Hypothalamus (tissue), 51 donors: ENCODE measurements at regions not wholly inside any gene's neighbourhood (a gene's known extent, or its start where the extent isn't known, plus 50 kb on each side); places are given as distances from the start of the nearest gene placed in this dataset.

Experiments
- DNase-seq, 51 donors: peaks; one replicate each; lab custom pipeline; 2025; lab: John Stamatoyannopoulos, UW

- peak in 14 of 51 donors; percentile 2 to 16 (median 6) for DNase-seq
These were observed 754.9 kb downstream of the OLFM4 start for GRCh38 chr13:53783471-53783870.

- no peak for DNase-seq
These were observed 759.7 kb downstream of the OLFM4 start for GRCh38 chr13:53788286-53788685.

GRCh38 chr13:53800011-53800410, 771.4 kb downstream of the OLFM4 start:
- no peak for DNase-seq

DNA sequence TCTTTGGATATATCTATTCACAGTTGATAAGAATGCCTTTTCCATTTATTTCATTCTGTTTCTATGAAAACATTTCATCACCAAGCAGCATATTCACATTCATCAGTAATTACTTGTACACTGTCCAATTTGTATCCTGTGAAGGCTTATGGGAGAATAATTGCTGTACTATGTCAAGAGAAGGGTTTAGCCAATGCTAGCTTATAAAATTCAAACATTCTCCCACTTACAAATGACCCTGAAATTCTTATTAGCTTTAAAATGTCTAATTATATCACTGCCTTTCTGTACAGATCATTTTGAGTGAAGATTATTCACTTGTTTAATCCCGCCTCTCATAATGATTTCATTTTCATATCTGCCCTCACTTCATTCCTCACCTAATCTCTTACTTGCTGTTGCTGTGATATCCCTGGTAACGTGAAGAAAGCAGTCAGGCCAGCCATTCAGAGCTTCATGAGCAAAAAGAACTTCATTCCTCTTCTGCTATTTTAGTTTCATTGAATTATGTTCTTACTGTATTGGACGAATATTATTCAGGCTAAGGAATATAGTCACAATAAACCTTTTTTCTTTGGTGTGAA, 778.7 kb downstream of the OLFM4 start:
- DNase-seq: no peak

GRCh38 chr13:53821632-53822031, 793.0 kb downstream of the OLFM4 start:
- DNase-seq: peak in 20 of 51 donors; percentile 0 to 34 (median 2)

GRCh38 chr13:53822136-53822535, 793.5 kb downstream of the OLFM4 start:
- DNase-seq: peak in 3 of 51 donors; percentile 0 to 23 (median 3)

DNA sequence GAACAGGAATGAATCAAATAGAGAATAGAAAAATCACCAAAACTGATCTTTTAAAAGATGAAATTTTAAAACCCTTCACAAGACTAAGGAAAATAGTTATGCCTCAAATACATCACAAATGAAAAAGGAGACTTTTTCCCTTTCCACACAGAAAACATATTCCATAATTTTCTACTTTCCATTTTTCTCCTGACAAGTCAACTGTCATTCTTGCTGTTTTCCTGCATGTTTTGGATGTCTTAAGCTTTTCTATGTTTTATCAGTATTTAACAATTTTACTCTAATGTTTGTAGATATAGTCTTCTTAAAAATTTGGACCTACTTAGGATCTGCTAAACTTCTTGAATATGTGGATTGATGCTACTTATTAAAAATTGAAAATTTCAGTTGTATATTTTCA, 810.8 kb downstream of the OLFM4 start:
- DNase-seq: no peak

DNA sequence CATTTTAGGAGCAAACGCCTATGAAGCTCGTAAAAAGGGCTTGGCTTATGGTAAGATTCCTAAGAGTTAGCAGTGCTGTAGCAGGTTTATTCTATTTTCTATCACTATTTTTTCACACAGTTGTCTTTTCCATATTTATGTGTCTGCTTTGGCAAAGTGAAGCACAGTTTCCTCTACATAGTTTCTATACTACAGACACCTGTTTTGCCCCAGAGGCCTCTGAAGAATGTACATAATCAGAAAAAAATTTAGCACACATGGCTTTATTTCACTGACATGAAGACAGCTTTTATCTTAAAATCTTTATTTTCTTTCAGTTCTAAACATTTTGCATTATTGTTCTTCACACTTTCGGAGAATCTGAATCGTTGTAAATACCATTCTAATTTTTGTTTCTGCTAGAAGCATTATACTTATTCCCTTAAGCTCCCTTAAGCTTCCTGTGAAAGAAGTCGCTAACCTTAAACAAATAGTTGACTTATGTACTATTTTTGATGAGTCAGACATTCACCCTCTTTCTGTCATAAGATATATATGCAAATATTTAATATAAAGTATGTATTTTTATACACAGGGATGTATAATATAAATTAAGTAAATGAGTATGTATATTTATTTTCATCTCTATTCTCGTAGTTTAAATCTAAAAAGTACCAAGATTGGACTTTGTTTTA, 816.0 kb downstream of the OLFM4 start:
- DNase-seq: no peak

- no peak for DNase-seq
These were observed 818.9 kb downstream of the OLFM4 start for GRCh38 chr13:53847502-53847901.

DNA sequence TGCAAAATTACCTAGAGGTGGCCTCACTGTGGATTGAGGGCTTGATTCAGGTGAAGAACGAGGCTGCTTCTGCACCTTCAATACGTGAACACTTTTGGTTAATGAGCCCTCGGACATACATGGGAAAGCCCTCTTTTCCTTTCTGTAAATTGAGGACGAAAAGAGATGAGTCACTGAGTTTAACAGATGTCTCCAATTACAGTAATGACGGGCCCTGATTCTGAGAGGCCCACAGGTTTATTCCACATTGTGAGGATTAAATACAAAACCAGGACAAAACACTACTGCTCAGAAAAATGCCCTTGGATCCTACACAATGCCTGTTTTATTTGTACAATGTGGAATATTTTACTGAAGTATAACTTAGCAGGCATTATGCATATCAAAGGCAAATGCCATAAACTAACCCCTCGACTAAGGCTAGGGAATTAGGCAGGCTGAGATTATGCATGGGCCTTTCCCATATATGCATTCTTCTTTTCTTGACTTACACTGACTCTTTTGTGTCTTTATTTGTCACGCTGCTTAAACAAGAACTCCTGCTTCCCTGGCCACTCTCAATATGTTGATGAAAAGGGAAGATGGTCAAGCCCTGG, 819.9 kb downstream of the OLFM4 start:
- DNase-seq: no peak

DNA sequence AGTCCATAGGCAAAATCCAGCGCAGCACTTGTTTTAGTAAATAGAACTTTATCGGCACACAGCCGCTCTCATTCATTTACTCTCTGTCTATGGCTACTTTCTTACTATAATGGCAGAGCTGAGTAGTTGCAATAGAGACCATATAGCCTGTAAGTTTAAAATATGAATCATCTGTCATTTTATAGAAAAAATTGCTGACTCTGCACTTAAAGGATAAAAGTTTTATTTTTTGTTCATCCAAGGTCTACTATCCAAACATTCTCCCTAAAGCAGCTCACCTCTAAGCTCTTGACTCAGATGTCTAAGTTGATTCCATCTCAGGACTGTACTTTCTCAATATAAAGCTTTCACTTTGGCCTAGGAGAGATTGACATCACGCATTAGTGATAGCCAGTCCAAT, 825.7 kb downstream of the OLFM4 start:
- no peak for DNase-seq

- DNase-seq: no peak
These were observed 828.1 kb downstream of the OLFM4 start for GRCh38 chr13:53856573-53857195.

- DNase-seq: no peak
These were observed 834.9 kb downstream of the OLFM4 start for GRCh38 chr13:53863520-53863919.

GRCh38 chr13:53873558-53873957, 844.9 kb downstream of the OLFM4 start:
- no peak for DNase-seq

GRCh38 chr13:53878861-53879260, 850.2 kb downstream of the OLFM4 start:
- DNase-seq: no peak

DNA sequence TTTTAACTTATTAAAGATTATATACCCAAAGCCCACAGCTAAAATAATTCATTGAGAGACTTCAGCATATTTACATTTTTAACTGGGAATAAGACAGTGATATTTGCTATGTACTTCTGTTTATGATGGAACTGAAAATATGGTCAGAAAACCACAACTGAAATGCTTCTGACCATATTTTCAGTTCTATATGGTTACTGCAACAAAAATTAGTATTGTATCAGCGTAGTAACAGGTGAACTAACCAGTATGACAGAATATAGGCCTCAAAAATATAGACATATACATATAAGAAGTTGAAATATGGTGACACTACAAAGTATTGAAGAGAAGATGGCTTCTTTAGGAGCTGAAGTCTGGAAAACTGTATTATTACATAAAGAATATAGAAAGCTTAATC, 857.4 kb downstream of the OLFM4 start:
- DNase-seq: no peak

- no peak for DNase-seq
These were observed 862.1 kb downstream of the OLFM4 start for GRCh38 chr13:53890696-53891095.

GRCh38 chr13:53901593-53901992, 873.0 kb downstream of the OLFM4 start:
- no peak for DNase-seq

GRCh38 chr13:53907891-53908290, 879.3 kb downstream of the OLFM4 start:
- no peak for DNase-seq

DNA sequence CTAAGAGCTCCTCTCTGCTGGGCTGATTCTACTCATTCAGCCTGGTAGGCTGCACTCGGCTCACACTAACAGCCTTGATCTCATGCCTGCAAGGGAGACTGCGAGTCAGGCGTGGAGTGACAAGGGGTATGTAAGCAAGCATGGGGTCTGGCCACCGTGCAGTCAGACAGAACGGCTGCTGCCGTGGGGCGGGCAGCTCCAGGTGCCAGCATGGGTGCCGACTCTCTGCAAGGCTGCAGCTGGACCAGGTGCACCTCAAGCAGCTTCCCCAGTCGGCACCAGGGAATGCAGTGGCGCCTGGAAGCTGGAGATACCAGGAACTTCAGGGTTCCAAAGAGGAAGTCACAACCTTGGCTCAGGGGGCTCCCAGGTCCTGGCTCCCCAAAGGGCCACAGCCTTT, 892.3 kb downstream of the OLFM4 start:
- DNase-seq: no peak

GRCh38 chr13:53921473-53921872, 892.9 kb downstream of the OLFM4 start:
- no peak for DNase-seq
